Mesothelial cell of epicardium (in vitro differentiated cells): ENCODE measurements at regions not wholly inside any gene's neighbourhood (a gene's known extent, or its start where the extent isn't known, plus 50 kb on each side); places are given as distances from the start of the nearest gene placed in this dataset.

ENCODE experiments used
- DNase-seq, 2 experiments: peaks; one replicate each; pipeline ENCODE4 v3.0.0; 2021; ENCODE audit warnings: low spot score in 2 of 2; ENCODE audit not compliant: unreplicated experiment in 2 of 2
- H3K27ac Mint-ChIP-seq: 2 replicates; pipeline ENCODE4 v1.8.0; 2021; ENCODE audit warnings: mixed read lengths
- H3K27me3 Mint-ChIP-seq: 2 replicates; pipeline ENCODE4 v1.8.0; 2021; ENCODE audit warnings: low read depth, mixed read lengths
- H3K36me3 Mint-ChIP-seq: 2 replicates; pipeline ENCODE4 v1.8.0; 2021; ENCODE audit warnings: mixed read lengths
- H3K4me1 Mint-ChIP-seq: 2 replicates; pipeline ENCODE4 v1.8.0; 2021; ENCODE audit warnings: mixed read lengths
- H3K4me3 Mint-ChIP-seq: 2 replicates; pipeline ENCODE4 v1.8.0; 2021; ENCODE audit warnings: mild to moderate bottlenecking, moderate library complexity, mixed read lengths
- H3K9me3 Mint-ChIP-seq: 2 replicates; pipeline ENCODE4 v1.8.0; 2021; ENCODE audit warnings: mixed read lengths
- TF ChIP-seq, protein P1 (sequence below): fragments of 200-600 bp; sonication (generic); IDR thresholded peaks from one replicate; pipeline ENCODE4 v1.5.0; 2021; ENCODE audit warnings: antibody characterized with exemption; ENCODE audit not compliant: unreplicated experiment

DNA sequence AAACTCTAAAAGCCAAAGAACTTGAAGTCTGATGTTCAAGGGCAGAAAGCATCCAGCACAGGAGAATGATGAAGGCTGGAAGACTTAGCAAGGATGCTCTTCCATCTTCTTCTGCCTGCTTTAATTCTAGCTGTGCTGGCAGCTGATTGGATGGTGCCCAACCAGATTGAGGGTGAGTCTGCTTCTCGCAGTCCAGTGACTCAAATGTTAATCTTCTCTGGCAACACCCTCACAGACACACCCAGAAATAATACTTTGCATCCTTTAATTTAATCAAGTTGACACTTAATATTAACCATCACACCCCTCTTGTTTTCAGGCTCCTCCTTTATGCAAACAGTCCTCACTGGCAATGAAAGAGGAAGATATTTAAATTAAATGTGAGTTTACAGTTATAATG is 321.7 kb downstream of the TEX13C start:
- Mint-ChIP-seq H3K4me1 (no peaks in the 10 kb centered on the region), H3K36me3 (no peaks in the 10 kb centered on the region), H3K4me3 (no peak overlapping the region), H3K27me3 (no peaks in the 10 kb centered on the region), H3K27ac (no peak overlapping the region), H3K9me3 (peaks cover 30% of the 10 kb centered on the region)
- DNase-seq, result no peak
- TF ChIP-seq, protein P1, sequence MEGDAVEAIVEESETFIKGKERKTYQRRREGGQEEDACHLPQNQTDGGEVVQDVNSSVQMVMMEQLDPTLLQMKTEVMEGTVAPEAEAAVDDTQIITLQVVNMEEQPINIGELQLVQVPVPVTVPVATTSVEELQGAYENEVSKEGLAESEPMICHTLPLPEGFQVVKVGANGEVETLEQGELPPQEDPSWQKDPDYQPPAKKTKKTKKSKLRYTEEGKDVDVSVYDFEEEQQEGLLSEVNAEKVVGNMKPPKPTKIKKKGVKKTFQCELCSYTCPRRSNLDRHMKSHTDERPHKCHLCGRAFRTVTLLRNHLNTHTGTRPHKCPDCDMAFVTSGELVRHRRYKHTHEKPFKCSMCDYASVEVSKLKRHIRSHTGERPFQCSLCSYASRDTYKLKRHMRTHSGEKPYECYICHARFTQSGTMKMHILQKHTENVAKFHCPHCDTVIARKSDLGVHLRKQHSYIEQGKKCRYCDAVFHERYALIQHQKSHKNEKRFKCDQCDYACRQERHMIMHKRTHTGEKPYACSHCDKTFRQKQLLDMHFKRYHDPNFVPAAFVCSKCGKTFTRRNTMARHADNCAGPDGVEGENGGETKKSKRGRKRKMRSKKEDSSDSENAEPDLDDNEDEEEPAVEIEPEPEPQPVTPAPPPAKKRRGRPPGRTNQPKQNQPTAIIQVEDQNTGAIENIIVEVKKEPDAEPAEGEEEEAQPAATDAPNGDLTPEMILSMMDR, result no peak

DNA sequence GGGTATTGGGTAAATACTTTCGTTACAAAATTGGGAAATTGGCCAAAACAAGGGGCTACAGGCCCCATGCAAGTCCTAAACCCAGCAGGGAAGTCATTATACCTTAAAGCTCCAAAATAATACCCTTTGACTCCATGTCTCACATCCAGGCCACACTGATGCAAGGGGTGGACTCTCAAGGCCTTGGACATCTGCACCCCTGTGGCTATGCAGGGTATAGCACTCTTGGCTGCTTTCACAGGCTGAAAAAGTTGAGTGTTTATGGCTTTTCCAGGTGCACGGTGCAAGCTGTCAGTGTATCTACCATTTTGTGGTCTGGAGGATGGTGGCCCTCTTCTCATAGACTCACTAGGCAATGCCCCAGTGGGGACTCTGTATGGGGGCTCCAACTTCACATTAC is 326.5 kb downstream of the TEX13C start:
- Mint-ChIP-seq H3K27ac (no peak overlapping the region), H3K4me3 (no peak overlapping the region), H3K27me3 (no peaks in the 10 kb centered on the region), H3K4me1 (no peaks in the 10 kb centered on the region), H3K36me3 (no peaks in the 10 kb centered on the region), H3K9me3 (peaks cover 27% of the 10 kb centered on the region)
- DNase-seq, result no peak
- TF ChIP-seq, protein P1, result peak; percentile 26

DNA sequence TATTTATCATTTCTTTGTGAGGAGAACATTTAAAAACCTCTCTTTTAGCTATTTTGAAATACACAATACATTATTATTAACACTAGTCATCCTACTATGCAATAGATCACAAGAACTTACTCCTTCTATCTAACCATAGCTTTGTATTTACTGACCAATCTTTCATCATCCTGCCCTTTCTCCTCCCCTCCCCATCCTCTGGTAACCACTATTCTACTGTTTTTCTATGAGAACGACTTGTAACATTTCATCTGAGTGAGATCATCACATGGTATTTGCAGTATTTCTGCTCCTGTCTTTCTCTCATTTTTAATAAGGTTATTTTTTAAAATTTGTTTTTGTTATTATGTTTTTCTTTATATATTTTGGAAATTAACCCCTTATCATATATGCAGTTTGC is 331.8 kb downstream of the TEX13C start:
- peaks cover 16% of the 10 kb centered on the region for H3K9me3 Mint-ChIP-seq
- DNase-seq, result no peak
- no peaks in the 10 kb centered on the region for H3K4me1 Mint-ChIP-seq
- no peaks in the 10 kb centered on the region for H3K27me3 Mint-ChIP-seq
- no peaks in the 10 kb centered on the region for H3K36me3 Mint-ChIP-seq
- H3K27ac Mint-ChIP-seq, result no peak overlapping the region
- TF ChIP-seq, protein P1, result no peak
- no peak overlapping the region for H3K4me3 Mint-ChIP-seq

DNA sequence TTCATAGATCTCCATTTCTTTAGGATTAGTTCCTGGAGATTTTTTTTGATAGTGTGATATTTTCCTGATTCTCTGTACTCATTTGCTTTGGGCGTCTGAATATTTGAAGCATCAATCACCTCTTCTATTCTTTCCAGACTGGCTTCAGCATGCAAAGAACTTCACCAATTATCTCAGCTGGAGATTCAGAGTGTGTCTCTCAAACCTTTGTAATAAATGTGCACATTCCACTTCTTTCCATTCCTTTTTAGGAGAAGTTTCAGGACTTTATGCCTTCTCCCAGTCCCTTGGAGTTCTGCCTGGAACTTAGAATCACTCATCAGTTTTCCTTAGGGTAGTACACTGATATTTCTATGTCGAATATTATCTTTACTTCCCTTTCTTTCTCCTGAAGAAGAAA is 334.8 kb downstream of the TEX13C start:
- Mint-ChIP-seq H3K27ac (no peak overlapping the region), H3K9me3 (peaks cover 24% of the 10 kb centered on the region), H3K4me3 (no peak overlapping the region), H3K4me1 (no peaks in the 10 kb centered on the region), H3K27me3 (no peaks in the 10 kb centered on the region), H3K36me3 (no peaks in the 10 kb centered on the region)
- no peak for DNase-seq
- TF ChIP-seq, protein P1, result no peak

DNA sequence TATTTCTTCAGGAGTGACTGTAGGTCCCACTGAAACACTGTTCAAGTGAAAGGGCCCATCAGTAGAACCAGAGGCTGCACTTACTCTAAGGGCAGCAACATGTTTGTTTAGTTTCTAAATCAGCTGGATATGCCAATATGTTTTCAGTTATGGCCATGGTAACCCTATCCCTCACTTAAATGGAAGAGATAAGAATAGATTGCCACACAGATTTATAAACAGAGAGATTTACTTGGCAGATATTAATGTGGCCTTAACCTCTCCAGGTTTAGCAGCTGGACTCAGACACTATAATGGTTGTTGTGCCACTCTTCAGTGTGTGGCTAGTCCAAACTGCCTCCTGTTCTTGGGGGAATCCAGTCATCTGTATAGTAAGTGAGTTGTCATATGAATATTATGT is 354.1 kb downstream of the TEX13C start:
- no peak for DNase-seq
- TF ChIP-seq, protein P1, result no peak
- H3K36me3 Mint-ChIP-seq, result peaks cover 2% of the 10 kb centered on the region
- H3K27ac Mint-ChIP-seq, result no peak overlapping the region
- no peaks in the 10 kb centered on the region for H3K27me3 Mint-ChIP-seq
- H3K4me3 Mint-ChIP-seq, result no peak overlapping the region
- peaks cover 35% of the 10 kb centered on the region for H3K9me3 Mint-ChIP-seq
- no peaks in the 10 kb centered on the region for H3K4me1 Mint-ChIP-seq

DNA sequence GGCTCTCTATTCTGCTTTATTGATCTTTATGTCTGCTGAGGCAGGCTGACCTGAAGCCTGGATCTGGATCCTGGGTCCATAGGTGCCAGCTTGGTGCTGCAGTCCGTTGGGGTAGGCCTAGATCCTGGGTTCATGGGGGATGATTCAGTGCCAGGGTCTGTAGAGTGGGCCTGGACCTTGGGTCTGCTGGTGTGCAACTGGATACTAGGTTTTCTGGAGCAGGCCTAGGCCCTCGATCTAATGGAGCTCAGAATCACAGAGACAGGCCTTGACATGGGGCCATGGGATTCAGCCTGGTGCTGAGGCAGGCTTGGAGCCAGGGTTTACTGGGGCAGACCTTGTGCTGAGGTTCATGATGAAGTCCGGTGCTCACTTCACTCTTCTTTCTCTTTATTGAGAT is 358.6 kb downstream of the TEX13C start:
- Mint-ChIP-seq H3K4me3 (no peak overlapping the region), H3K9me3 (peaks cover 42% of the 10 kb centered on the region), H3K27ac (no peak overlapping the region), H3K36me3 (peaks cover 2% of the 10 kb centered on the region), H3K27me3 (no peaks in the 10 kb centered on the region), H3K4me1 (no peaks in the 10 kb centered on the region)
- TF ChIP-seq, protein P1, result no peak
- DNase-seq, result no peak
